KMS-11 (cell line): ENCODE measurements at regions not wholly inside any gene's neighbourhood (a gene's known extent, or its start where the extent isn't known, plus 50 kb on each side); places are given as distances from the start of the nearest gene placed in this dataset.

Source experiments
- H2AFZ ChIP-seq: fragments of 200-600 bp; sonication (generic); 2 replicates; pipeline ENCODE4 v1.6.1; 2016; ENCODE audit warnings: antibody characterized with exemption, mixed run types, low read depth
- H3K27ac ChIP-seq: fragments of 200-600 bp; sonication (generic); 2 replicates; pipeline ENCODE4 v1.6.1; 2016; ENCODE audit warnings: mild to moderate bottlenecking, mixed run types
- H3K27me3 ChIP-seq: fragments of 200-600 bp; sonication (generic); 2 replicates; pipeline ENCODE4 v1.6.1; 2017; ENCODE audit warnings: mild to moderate bottlenecking, low read depth, mixed run types, moderate library complexity; ENCODE audit not compliant: insufficient read depth
- H3K36me3 ChIP-seq: fragments of 200-600 bp; sonication (generic); 2 replicates; pipeline ENCODE4 v1.6.1; 2017; ENCODE audit warnings: mild to moderate bottlenecking, mixed run types; ENCODE audit not compliant: insufficient read depth
- H3K4me1 ChIP-seq: fragments of 200-600 bp; sonication (generic); 2 replicates; pipeline ENCODE4 v1.6.1; 2016; ENCODE audit warnings: mild to moderate bottlenecking, low read depth, mixed run types; ENCODE audit not compliant: poor library complexity, severe bottlenecking
- H3K4me2 ChIP-seq: fragments of 200-600 bp; sonication (generic); 2 replicates; pipeline ENCODE4 v1.7.0; 2016; ENCODE audit warnings: mild to moderate bottlenecking, mixed run types
- H3K4me3 ChIP-seq: fragments of 200-600 bp; sonication (generic); IDR thresholded peaks from 2 replicates; pipeline ENCODE4 v1.6.1; 2017; ENCODE audit warnings: low read depth, low read length, mixed read lengths; ENCODE audit not compliant: insufficient read depth
- H3K79me2 ChIP-seq: fragments of 200-600 bp; sonication (generic); 2 replicates; pipeline ENCODE4 v1.6.1; 2016; ENCODE audit warnings: low read depth, mixed run types; ENCODE audit not compliant: insufficient read depth
- H3K9ac ChIP-seq: fragments of 200-600 bp; sonication (generic); 2 replicates; pipeline ENCODE4 v1.6.1; 2016; ENCODE audit warnings: mild to moderate bottlenecking, mixed run types
- H4K20me1 ChIP-seq: fragments of 200-600 bp; sonication (generic); 2 replicates; pipeline ENCODE4 v1.6.1; 2016; ENCODE audit warnings: mild to moderate bottlenecking, mixed run types; ENCODE audit not compliant: insufficient read depth
- CTCF ChIP-seq: fragments of 200-600 bp; sonication (generic); conservative IDR thresholded peaks from 2 replicates; pipeline ENCODE4 v1.6.1; 2017; ENCODE audit warnings: low read depth, mild to moderate bottlenecking, antibody characterized with exemption, low read length, moderate library complexity, mixed read lengths

- no peak overlapping the region for H3K9ac ChIP-seq
- no peak for TF ChIP-seq CTCF
- H3K4me1 ChIP-seq = no peaks in the 10 kb centered on the region
- no peaks in the 10 kb centered on the region for H3K79me2 ChIP-seq
- H3K36me3 ChIP-seq = no peaks in the 10 kb centered on the region
- H3K27ac ChIP-seq = no peak overlapping the region
- no peaks in the 10 kb centered on the region for H3K27me3 ChIP-seq
- no peak overlapping the region for H3K4me3 ChIP-seq
- H2AFZ ChIP-seq = no peak overlapping the region
- H3K4me2 ChIP-seq = no peak overlapping the region
- H4K20me1 ChIP-seq = no peaks in the 10 kb centered on the region
These were observed 52.0 kb downstream of the LRATD1 start for GRCh38 chr2:14684516-14684915.

- Histone ChIP-seq H3K4me2 (no peak overlapping the region), H2AFZ (no peak overlapping the region), H4K20me1 (no peaks in the 10 kb centered on the region), H3K79me2 (no peaks in the 10 kb centered on the region), H3K4me1 (no peaks in the 10 kb centered on the region), H3K9ac (no peak overlapping the region), H3K27me3 (no peaks in the 10 kb centered on the region), H3K36me3 (no peaks in the 10 kb centered on the region), H3K27ac (no peak overlapping the region), H3K4me3 (no peak overlapping the region)
- TF ChIP-seq CTCF = no peak
These were observed 58.4 kb downstream of the LRATD1 start for GRCh38 chr2:14690926-14691325.

GRCh38 chr2:14693874-14694273 is 61.4 kb downstream of the LRATD1 start:
- no peak for TF ChIP-seq CTCF
- Histone ChIP-seq H3K79me2 (no peaks in the 10 kb centered on the region), H3K27ac (no peak overlapping the region), H3K4me1 (no peaks in the 10 kb centered on the region), H4K20me1 (no peaks in the 10 kb centered on the region), H3K9ac (no peak overlapping the region), H3K27me3 (no peaks in the 10 kb centered on the region), H3K36me3 (no peaks in the 10 kb centered on the region), H2AFZ (no peak overlapping the region), H3K4me2 (no peak overlapping the region), H3K4me3 (no peak overlapping the region)

GRCh38 chr2:14700753-14701152 is 68.2 kb downstream of the LRATD1 start:
- no peaks in the 10 kb centered on the region for H3K4me1 ChIP-seq
- no peaks in the 10 kb centered on the region for H3K79me2 ChIP-seq
- no peaks in the 10 kb centered on the region for H3K27me3 ChIP-seq
- H2AFZ ChIP-seq = no peak overlapping the region
- no peak overlapping the region for H3K9ac ChIP-seq
- H3K4me3 ChIP-seq = no peak overlapping the region
- H3K4me2 ChIP-seq = no peak overlapping the region
- H3K27ac ChIP-seq = no peak overlapping the region
- no peaks in the 10 kb centered on the region for H3K36me3 ChIP-seq
- no peaks in the 10 kb centered on the region for H4K20me1 ChIP-seq
- TF ChIP-seq CTCF = no peak

- H3K4me1 ChIP-seq = no peaks in the 10 kb centered on the region
- no peak overlapping the region for H3K4me2 ChIP-seq
- TF ChIP-seq CTCF = no peak
These were observed 69.7 kb downstream of the LRATD1 start for GRCh38 chr2:14702258-14702657.

More at GRCh38 chr2:14702258-14702657, 69.7 kb downstream of the LRATD1 start:
- H3K36me3 ChIP-seq = no peaks in the 10 kb centered on the region
- no peak overlapping the region for H3K27ac ChIP-seq
- H2AFZ ChIP-seq = no peak overlapping the region
- no peak overlapping the region for H3K9ac ChIP-seq
- H4K20me1 ChIP-seq = no peaks in the 10 kb centered on the region
- no peak overlapping the region for H3K4me3 ChIP-seq
- H3K79me2 ChIP-seq = no peaks in the 10 kb centered on the region
- H3K27me3 ChIP-seq = no peaks in the 10 kb centered on the region
